BLaER1 treated with 17β-estradiol and CSF1 and Interleukin-3, amounts not matched to agents 10 nM and 100 nM (cell line): ENCODE measurements at regions not wholly inside any gene's neighbourhood (a gene's known extent, or its start where the extent isn't known, plus 50 kb on each side); places are given as distances from the start of the nearest gene placed in this dataset.

Experiments
- H3K27ac ChIP-seq, 11 experiments: shearing (Covaris generic); formaldehyde crosslinking; 2 replicates each; pipeline ENCODE4 v1.8.1; 2022
- H3K27me3 ChIP-seq, 11 experiments: shearing (Covaris generic); formaldehyde crosslinking; 2 replicates each; pipeline ENCODE4 v1.8.1; 2022
- H3K36me3 ChIP-seq, 11 experiments: shearing (Covaris generic); formaldehyde crosslinking; 2 replicates each; pipeline ENCODE4 v1.8.1; 2022
- H3K4me1 ChIP-seq, 10 experiments: shearing (Covaris generic); formaldehyde crosslinking; 2 replicates each; pipeline ENCODE4 v1.8.1; 2022
- H3K4me2 ChIP-seq, 11 experiments: shearing (Covaris generic); formaldehyde crosslinking; 2 replicates each; pipeline ENCODE4 v1.8.1; 2022
- H3K4me3 ChIP-seq, 10 experiments: shearing (Covaris generic); formaldehyde crosslinking; 2 replicates each; pipeline ENCODE4 v1.8.1; 2022
- H3K9ac ChIP-seq, 11 experiments: shearing (Covaris generic); formaldehyde crosslinking; 2 replicates each; pipeline ENCODE4 v1.8.1; 2022
- H3K9me3 ChIP-seq, 11 experiments: shearing (Covaris generic); formaldehyde crosslinking; replicated peaks in 1 of 11; 2 replicates each; pipeline ENCODE4 v1.8.1; 2022
- H4K20me1 ChIP-seq, 11 experiments: shearing (Covaris generic); formaldehyde crosslinking; 2 replicates each; pipeline ENCODE4 v1.8.1; 2022
- Cebpa-rat ChIP-seq, 11 experiments: shearing (Covaris generic); IDR thresholded peaks; 2 replicates each; pipeline ENCODE4 v1.8.1; 2022

GRCh38 chr10:21238717-21239116 is 286.8 kb downstream of the SKIDA1 start:
- Histone ChIP-seq H3K27me3 (no peaks in the 10 kb centered on the region), H3K4me2 (no peak overlapping the region), H4K20me1 (no peaks in the 10 kb centered on the region), H3K9me3 (peaks cover 0 to 7% (median 0%) of the 10 kb centered on the region in 11 experiments; a peak in 3 of 22 replicates), H3K9ac (no peak overlapping the region), H3K4me1 (no peaks in the 10 kb centered on the region), H3K36me3 (no peaks in the 10 kb centered on the region), H3K27ac (no peak overlapping the region), H3K4me3 (no peak overlapping the region)
- no peak for TF ChIP-seq Cebpa-rat (IDR thresholded peaks at IDR 0.05)

GRCh38 chr10:21238044-21238443 is 287.4 kb downstream of the SKIDA1 start:
- no peaks in the 10 kb centered on the region for H3K4me1 ChIP-seq
- H4K20me1 ChIP-seq: no peaks in the 10 kb centered on the region
- H3K4me3 ChIP-seq: no peak overlapping the region
- no peak overlapping the region for H3K9ac ChIP-seq
- H3K27ac ChIP-seq: no peak overlapping the region
- H3K27me3 ChIP-seq: no peaks in the 10 kb centered on the region
- H3K36me3 ChIP-seq: no peaks in the 10 kb centered on the region
- H3K9me3 ChIP-seq: peaks cover 0 to 7% (median 0%) of the 10 kb centered on the region in 11 experiments; a peak in 3 of 22 replicates
- no peak for TF ChIP-seq Cebpa-rat (IDR thresholded peaks at IDR 0.05)
- H3K4me2 ChIP-seq: no peak overlapping the region

- Histone ChIP-seq H3K9me3 (no peaks in the 10 kb centered on the region), H3K27me3 (no peaks in the 10 kb centered on the region), H3K4me3 (no peak overlapping the region), H3K4me2 (no peak overlapping the region), H3K9ac (no peak overlapping the region), H4K20me1 (no peaks in the 10 kb centered on the region), H3K36me3 (no peaks in the 10 kb centered on the region), H3K4me1 (no peaks in the 10 kb centered on the region), H3K27ac (no peak overlapping the region)
- no peak for TF ChIP-seq Cebpa-rat (IDR thresholded peaks at IDR 0.05)
Observed at GRCh38 chr10:21234761-21235160, 290.7 kb downstream of the SKIDA1 start.

GRCh38 chr10:21230219-21230618 is 295.3 kb downstream of the SKIDA1 start:
- H3K36me3 ChIP-seq: no peaks in the 10 kb centered on the region
- H3K9me3 ChIP-seq: no peaks in the 10 kb centered on the region
- H4K20me1 ChIP-seq: no peaks in the 10 kb centered on the region
- H3K27me3 ChIP-seq: no peaks in the 10 kb centered on the region
- no peak overlapping the region for H3K9ac ChIP-seq
- H3K4me3 ChIP-seq: no peak overlapping the region
- no peak overlapping the region for H3K4me2 ChIP-seq
- no peaks in the 10 kb centered on the region for H3K4me1 ChIP-seq
- no peak overlapping the region for H3K27ac ChIP-seq
- TF ChIP-seq Cebpa-rat (IDR thresholded peaks at IDR 0.05): no peak

- H3K4me3 ChIP-seq: no peak overlapping the region
- H3K9ac ChIP-seq: no peak overlapping the region
- H3K4me1 ChIP-seq: no peaks in the 10 kb centered on the region; a peak in 1 of 20 replicates
- no peak overlapping the region for H3K27ac ChIP-seq
- H4K20me1 ChIP-seq: no peaks in the 10 kb centered on the region
- peaks cover 0 to 2% (median 0%) of the 10 kb centered on the region in 11 experiments; a peak in 1 of 22 replicates for H3K9me3 ChIP-seq
- no peaks in the 10 kb centered on the region for H3K27me3 ChIP-seq
- no peak for TF ChIP-seq Cebpa-rat (IDR thresholded peaks at IDR 0.05)
- H3K4me2 ChIP-seq: no peak overlapping the region
- no peaks in the 10 kb centered on the region for H3K36me3 ChIP-seq
Observed at GRCh38 chr10:21217748-21218367, 307.6 kb downstream of the SKIDA1 start.

GRCh38 chr10:21217107-21217506 is 308.4 kb downstream of the SKIDA1 start:
- no peak for TF ChIP-seq Cebpa-rat (IDR thresholded peaks at IDR 0.05)
- Histone ChIP-seq H3K27me3 (no peaks in the 10 kb centered on the region), H3K9ac (no peak overlapping the region), H4K20me1 (no peaks in the 10 kb centered on the region), H3K9me3 (no peaks in the 10 kb centered on the region), H3K4me3 (no peak overlapping the region), H3K27ac (no peak overlapping the region), H3K36me3 (no peaks in the 10 kb centered on the region), H3K4me2 (no peak overlapping the region), H3K4me1 (peaks cover 0 to 6% (median 0%) of the 10 kb centered on the region in 10 experiments; a peak in 3 of 20 replicates)

GRCh38 chr10:21214329-21214728 is 311.2 kb downstream of the SKIDA1 start:
- Histone ChIP-seq H3K4me3 (no peak overlapping the region), H3K36me3 (no peaks in the 10 kb centered on the region), H3K4me2 (no peak overlapping the region), H3K9ac (no peak overlapping the region), H3K4me1 (peaks cover 0 to 6% (median 0%) of the 10 kb centered on the region in 10 experiments; a peak in 3 of 20 replicates), H4K20me1 (no peaks in the 10 kb centered on the region), H3K27me3 (no peaks in the 10 kb centered on the region), H3K9me3 (no peaks in the 10 kb centered on the region), H3K27ac (no peak overlapping the region)
- no peak for TF ChIP-seq Cebpa-rat (IDR thresholded peaks at IDR 0.05)

GRCh38 chr10:21213381-21213780 is 312.1 kb downstream of the SKIDA1 start:
- Histone ChIP-seq H3K4me2 (no peak overlapping the region), H3K4me1 (peaks cover 0 to 6% (median 0%) of the 10 kb centered on the region in 10 experiments; a peak in 3 of 20 replicates), H3K4me3 (no peak overlapping the region), H4K20me1 (no peaks in the 10 kb centered on the region), H3K27me3 (no peaks in the 10 kb centered on the region), H3K9ac (no peak overlapping the region), H3K27ac (no peak overlapping the region), H3K36me3 (no peaks in the 10 kb centered on the region), H3K9me3 (no peaks in the 10 kb centered on the region)
- TF ChIP-seq Cebpa-rat (IDR thresholded peaks at IDR 0.05): no peak

GRCh38 chr10:21212912-21213311 is 312.6 kb downstream of the SKIDA1 start:
- no peak overlapping the region for H3K9ac ChIP-seq
- no peaks in the 10 kb centered on the region for H3K36me3 ChIP-seq
- H3K9me3 ChIP-seq: peaks cover 0 to 4% (median under 1%) of the 10 kb centered on the region in 11 experiments; a peak in 8 of 22 replicates
- H3K27ac ChIP-seq: no peak overlapping the region
- no peak overlapping the region for H3K4me3 ChIP-seq
- H3K4me2 ChIP-seq: no peak overlapping the region; a peak in 1 of 22 replicates
- no peak for TF ChIP-seq Cebpa-rat (IDR thresholded peaks at IDR 0.05)
- no peaks in the 10 kb centered on the region for H4K20me1 ChIP-seq
- no peaks in the 10 kb centered on the region for H3K27me3 ChIP-seq
- peaks cover 0 to 6% (median 0%) of the 10 kb centered on the region in 10 experiments; a peak in 3 of 20 replicates for H3K4me1 ChIP-seq

GRCh38 chr10:21212348-21212747 is 313.1 kb downstream of the SKIDA1 start:
- TF ChIP-seq Cebpa-rat (IDR thresholded peaks at IDR 0.05): no peak
- Histone ChIP-seq H3K9ac (no peak overlapping the region), H3K4me3 (no peak overlapping the region), H3K36me3 (no peaks in the 10 kb centered on the region), H3K4me2 (no peak overlapping the region; a peak in 1 of 22 replicates), H3K9me3 (peaks cover 0 to 9% (median 6%) of the 10 kb centered on the region in 11 experiments; a peak in 12 of 22 replicates), H3K27me3 (no peaks in the 10 kb centered on the region), H4K20me1 (no peaks in the 10 kb centered on the region), H3K4me1 (peaks cover 0 to 6% (median 0%) of the 10 kb centered on the region in 10 experiments; a peak in 3 of 20 replicates), H3K27ac (no peak overlapping the region)
